HG02642 (cell line): ENCODE measurements at regions not wholly inside any gene's neighbourhood (a gene's known extent, or its start where the extent isn't known, plus 50 kb on each side); places are given as distances from the start of the nearest gene placed in this dataset.
"Not testable (repeated sequence)": the region's sequence is repeated elsewhere in the genome, so short reads cannot be mapped to it uniquely, and the experiment has no call there.

Experiments used
- ATAC-seq: cut with Tn5 transposase; IDR thresholded peaks from one replicate; pipeline ENCODE4 v1.9.1; 2021; ENCODE audit warnings: mild to moderate bottlenecking; ENCODE audit not compliant: unreplicated experiment, poor library complexity

GRCh38 chr10:57890691-57891090 is 377.0 kb downstream of the IPMK start:
- ATAC-seq, result no peak

- not testable (repeated sequence) for ATAC-seq
Observed at GRCh38 chr10:57885618-57885968, 382.1 kb downstream of the IPMK start.

DNA sequence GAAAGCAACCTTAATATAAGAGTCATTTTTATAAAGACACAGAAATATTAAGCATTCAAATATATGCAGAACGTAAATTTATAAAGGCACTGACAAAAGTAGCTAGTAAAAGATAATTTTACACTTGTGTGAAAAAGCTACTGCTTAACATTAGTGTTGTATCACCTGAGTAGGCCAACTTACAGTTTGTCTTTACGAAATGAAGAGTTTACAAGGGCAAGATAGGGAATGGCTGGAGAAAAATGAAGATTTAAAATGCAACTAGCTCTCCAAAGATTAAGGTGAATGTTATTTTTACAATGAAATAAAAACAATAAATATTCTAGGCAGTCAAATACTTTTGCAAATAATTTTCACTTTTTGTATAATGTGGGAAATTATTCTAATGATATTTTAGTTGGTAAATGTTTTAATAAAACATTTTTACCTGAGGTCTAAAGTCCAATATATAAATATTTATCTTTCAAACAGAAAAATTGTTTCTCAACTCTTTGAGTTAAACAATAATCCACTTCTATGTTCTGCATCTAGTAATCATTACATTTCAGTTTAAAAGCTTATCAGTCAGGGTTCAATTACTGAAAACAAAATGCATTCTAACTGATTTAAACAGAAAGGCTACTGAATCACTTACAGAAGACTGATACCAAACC is 382.6 kb downstream of the IPMK start:
- no peak for ATAC-seq

GRCh38 chr10:57884407-57884806 is 383.3 kb downstream of the IPMK start:
- no peak for ATAC-seq

DNA sequence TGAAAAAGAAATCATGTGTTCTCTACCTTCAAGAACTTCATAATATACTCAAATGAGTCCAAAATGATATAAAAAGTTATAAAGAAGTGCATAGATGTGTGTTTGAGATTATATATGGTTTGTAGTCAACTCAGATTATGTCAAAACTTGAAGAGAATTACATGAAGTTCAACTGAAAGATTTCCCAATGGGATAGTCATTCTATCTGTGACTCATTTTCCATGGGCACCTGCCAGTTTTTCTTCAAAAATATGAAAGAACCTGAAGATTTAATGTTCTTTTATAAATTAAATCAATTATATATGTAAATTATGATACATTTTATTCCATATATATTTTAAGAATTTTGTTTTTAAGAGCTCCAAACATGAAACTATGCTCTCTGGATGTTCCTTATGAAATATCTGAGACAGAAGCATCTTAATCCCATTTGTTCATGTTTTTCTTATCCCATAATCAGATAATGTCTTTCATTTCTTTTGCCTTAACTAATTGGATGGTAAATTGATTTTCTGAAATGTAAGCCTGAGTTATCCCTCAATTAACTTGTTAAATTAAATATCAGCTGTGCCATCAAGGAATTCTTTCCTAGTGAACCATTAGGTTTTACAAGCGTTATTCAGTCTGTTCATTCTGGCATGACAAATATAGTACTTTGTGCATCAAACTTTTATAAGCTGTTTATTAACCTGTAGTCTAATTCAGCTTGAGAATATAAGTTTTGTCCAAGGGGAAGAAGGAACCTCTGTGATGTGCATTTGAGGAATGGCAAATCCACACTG is 387.1 kb downstream of the IPMK start:
- ATAC-seq, result no peak

DNA sequence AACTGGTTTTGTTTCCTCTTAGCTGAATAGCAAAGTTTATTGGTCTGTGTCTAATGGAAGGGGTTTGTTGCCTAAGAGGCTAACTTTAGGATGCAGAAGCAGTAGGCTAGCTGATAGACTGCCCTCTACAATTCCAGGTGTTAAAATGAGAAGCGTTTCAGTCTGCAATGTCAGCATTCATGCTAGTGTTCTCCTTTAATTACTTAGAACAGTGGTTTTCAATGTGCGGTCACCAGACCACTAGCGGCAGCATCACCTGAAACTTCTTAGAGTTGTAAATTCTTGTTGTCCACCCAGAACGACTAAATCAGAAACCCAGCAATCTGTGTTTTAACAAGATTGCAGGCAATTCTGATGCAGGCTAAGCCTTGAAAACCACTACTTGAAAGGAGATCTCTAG is 392.9 kb downstream of the IPMK start:
- no peak for ATAC-seq

DNA sequence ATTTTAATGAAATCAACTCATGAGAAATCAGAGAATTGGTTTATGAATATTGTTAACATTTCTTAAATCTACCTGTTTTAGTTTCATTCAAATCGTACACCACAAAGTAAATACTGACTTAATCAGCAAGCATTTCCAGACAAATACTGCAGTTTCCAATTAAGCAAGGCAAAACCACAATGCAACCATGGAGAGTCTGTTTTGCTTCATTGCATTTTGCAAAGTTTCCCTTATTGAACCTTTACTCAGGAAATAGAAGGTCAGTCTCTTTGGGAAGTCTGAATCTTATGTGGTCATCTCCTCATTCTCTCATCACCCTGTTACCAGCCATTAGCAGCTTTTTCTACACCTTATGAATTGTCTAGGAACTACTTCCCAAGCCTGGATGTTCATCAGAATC is 400.5 kb downstream of the IPMK start:
- ATAC-seq, result no peak

DNA sequence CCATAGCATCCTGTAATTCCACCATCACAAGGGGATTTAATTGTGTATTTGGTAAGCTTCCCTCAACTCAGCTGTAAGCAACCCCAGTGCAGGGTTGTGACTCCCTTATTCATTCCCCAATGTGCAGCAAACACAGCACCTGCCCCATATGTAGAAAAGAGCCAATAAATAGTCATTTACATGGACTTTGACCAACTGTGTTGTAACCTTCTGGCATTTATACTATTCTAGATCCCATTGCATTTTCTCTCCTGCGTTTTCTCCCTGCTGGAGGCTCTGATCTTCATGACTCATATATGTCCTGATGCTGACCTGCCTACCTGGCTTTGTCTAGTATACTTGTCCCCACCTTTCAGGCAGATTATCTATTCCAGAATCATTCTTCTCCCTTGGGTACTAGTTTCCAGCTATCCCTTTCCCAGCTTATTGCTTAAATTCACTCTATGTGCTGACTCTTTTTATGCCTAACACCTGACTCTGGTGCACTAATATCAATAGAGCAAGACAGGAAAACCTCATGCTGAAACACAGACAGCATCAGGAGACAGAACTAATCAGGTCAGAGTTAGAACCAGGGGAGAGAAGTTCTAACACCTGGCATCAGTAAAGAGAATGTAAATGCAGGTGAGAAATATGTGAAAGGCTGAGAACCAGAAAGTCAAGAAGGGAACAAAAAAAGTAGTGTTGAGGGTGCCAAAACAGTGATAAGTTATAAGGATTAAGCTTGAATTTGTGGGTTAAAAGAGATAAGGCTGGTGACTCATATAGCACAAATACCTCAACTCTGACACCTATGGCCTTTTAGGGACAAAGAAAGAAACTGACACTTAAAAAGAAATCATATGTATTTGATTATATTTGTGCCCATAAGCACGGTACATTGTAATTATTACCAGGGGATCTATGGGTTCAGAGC is 402.7 kb downstream of the IPMK start:
- no peak for ATAC-seq

DNA sequence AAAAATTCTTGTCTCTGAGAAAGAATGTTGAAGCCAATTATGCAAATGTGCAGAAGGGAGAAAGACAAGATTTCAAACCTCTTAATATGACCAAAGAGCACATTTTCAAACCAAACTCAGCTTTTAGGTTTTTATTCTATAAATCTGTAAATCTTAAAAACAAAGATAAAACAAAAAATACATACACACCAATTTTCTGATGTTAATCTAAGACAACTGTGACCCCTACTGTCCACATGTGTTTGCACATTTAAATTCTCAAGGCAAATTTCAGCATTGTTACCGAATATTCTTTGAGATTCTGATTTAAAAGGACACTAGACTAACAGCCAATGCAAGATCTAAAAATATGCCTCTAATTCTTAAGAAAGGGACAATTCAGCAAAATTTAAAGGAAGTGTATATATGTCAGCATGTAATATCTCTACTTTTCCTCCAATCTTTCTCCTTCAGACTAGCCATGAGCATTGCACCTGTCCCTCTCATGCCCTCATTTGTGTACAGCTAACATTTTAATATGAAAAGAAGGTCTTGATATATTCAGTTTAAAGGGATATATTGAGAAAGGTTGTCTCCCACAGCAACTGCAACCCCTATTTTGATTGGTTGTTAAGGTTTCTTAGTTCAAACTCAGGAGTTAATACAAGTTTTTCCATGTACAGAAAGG is 417.9 kb downstream of the IPMK start:
- no peak for ATAC-seq

DNA sequence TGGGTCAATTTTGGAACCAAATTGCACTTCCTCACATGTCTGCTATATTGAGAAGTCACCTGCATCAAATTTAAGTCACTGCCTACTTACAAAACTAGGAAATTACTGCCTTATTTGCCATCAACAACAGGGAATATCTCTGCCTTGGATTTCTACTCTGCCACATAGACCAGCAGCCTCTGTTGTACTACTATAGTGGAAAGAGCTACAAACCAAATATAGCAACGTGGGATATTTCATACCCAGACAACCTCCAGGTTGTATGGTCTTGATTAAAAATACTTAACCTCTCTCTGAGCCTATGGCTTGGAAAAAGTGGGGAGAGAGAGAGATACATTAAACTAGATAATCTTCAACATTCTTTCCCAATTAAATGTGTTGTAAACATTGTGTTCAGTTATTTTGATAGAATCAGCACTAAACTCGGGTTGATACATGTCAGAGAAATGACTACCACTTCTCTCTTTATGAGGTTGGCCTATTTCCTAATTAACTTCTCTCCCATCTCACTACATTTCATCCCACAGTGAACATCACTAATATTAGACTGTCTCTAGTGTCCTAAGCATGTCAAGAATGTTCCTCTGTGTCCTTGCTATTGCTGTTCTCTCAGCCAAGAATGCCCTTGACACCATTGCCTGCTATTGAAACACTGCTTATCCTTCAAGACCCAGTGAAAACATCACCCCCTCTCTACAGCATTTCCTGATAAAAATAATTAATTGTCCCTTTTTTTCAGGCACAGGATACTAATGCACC is 421.2 kb downstream of the IPMK start:
- no peak for ATAC-seq

DNA sequence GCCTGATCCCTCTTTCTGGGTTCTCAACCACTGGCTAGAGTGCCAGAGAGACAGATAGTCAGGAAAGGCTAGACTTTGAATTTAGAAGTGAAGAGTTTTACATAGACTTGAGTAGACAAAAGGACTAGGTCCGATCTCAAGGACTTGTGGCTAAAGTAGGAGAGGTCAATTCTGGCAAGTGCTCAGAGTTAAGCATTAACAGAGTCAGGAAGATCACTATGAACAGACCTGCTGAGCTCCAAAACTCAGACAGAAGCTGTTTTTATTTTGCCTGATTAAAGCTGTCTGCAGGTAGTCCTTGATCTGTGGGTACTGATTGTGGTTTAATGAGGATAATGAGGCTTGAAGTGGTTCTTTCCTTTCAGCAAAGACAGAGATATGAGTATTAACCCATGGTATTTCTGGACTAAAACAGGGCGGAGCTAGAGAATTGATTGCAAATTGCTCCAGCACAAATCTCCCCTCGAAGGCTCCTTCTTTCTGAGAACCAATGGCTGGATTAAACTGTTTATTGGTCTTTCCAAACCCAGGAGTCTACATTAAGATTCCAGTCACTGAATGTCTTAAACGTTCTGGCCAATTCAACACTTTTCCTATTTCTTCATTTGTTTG is 423.2 kb downstream of the IPMK start:
- no peak for ATAC-seq

DNA sequence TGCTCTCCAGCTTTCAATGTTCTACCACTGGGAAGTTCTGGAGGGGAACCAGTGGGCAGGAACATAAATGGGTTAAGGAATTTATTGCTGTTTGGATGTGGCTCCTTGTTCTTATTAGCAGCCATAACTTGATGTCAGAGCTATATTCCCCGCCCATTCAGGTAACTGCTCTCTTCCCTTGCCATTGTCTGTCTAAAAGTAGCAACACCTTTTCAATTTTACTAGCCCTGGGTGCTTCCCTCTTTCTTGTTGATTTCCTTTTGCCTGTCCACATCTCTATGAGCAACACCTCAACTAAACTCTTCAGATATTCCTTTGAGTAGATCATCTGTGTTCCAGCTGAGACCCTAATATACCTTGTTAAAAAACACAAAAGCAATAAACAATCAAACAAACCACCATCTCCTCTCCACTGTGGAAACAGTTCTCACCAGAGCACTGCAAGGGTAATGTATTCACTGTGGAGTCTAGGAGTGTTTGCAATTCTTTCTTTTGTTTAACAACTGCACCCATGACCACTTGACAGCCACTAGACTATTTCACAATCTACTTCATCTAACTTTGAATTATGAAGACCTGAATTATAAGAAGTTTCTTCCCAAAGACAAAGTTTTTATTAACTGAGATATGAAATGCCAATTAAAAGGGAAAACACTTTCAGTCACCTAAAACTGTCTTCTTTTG is 436.7 kb downstream of the IPMK start:
- no peak for ATAC-seq

DNA sequence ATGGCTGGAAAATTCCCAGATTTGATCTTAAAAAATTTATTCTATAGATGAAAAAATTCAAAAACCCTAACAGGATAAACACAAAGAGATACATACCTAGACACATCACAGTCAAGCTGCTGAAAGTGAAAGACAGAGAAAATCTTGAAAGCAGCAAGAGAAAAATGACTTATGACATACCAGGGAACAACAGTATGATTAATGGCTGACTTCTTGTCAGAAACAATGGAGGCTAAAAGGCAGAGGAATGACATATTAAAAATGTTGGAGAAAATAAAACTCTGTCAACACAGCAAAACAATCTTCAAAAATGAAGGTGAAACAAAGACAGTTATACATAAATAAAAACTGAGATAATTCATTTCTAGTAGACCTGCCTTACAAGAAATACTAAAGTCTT is 442.7 kb downstream of the IPMK start:
- no peak for ATAC-seq

DNA sequence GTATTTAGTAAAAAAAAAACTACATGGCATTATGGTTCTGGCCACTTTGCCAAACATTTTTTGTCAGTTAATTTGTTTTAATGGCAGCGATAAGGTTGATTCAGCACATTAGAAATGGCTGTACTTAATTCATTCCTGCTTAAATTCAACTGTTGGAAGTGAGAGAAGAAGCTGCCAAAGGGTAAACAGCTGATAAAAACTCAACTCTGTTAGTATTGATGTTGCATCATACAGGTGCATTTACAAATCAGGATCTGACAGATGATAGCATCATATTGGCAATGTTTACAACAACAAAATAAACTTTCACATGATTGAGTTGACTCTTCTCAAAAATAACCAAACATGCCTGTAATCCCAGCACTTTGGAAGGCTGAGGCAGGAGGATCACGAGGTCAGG is 444.3 kb downstream of the IPMK start:
- ATAC-seq, result no peak

DNA sequence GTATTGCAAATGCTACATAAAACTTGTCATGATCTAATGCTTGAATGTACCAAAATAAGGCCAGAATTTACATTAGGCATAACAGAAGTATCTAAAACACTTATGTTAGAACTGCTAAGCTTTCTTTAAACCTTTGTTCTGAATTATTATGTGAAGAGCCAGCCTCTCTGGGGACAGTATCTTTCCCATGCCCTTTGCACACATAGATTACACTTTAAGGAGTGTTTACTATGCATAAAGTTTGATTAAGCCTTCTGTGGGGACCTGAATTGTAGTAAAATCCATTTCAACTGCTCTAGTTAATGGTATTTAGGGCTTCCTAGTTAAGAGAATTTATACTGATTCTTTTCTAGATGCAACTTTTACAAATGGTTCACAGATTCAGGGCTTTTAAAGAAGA is 444.7 kb downstream of the IPMK start:
- ATAC-seq, result no peak

DNA sequence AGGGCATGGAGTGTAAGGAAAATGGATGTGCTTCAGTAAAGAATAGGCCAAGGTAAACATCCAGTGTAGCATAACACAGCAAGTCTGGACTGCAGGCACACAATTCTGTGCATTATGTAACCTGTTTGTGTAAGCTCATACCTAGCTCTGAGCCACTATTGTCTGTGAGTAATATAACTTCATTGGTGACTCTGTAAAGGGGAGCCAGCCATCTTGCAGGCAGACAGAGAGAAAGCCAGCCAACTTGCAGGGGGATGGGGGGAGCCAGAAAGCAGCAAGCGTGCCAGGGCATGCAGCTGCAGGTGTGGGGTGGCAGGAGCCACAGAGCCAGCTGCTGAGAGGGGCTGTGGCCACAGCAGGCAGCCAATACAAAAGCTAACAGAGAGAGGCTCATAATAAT is 449.2 kb downstream of the IPMK start:
- no peak for ATAC-seq

- ATAC-seq, result no peak
Observed at GRCh38 chr10:57817741-57818140, 450.0 kb downstream of the IPMK start.

DNA sequence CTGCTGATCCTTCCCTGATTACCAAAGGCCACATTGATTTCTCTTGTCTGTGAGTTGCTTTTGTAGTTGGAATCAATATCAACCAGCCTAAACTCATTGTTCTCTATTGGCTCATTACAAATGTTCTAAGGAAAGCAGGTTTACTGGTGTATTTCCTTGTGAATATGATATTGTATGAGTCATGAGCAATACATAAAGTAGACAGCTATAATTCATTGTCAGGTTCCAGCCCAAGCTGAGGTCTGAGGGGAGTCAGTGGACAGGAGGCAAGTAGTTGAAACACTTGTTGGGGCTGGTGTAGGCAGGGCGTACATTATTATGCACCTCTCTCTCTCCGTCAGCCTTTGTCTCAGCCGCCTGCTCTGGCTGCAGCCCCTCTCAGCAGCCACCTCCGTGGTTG is 451.7 kb downstream of the IPMK start:
- no peak for ATAC-seq

DNA sequence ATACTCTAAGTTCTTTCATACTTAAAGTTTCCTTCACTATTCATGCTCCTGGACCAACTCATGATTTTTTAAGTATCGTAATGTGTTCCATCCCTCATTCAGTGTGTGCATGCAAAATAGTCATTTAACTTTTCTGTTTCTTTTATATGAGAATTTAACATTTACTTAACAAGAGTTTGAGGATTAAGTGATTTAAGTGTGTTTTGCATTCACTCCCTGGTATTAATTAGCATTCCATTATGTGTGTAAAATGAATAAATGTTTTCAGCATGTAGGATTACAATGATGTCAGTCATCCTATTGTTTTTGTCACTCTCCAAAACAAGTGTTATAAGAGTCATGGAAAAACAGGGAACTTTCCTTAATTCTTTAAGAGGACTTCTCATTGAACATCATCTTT is 457.7 kb downstream of the IPMK start:
- ATAC-seq, result no peak
